ENCODE measurements at regions not wholly inside any gene's neighbourhood (a gene's known extent, or its start where the extent isn't known, plus 50 kb on each side); places are given as distances from the start of the nearest gene placed in this dataset.

DNA sequence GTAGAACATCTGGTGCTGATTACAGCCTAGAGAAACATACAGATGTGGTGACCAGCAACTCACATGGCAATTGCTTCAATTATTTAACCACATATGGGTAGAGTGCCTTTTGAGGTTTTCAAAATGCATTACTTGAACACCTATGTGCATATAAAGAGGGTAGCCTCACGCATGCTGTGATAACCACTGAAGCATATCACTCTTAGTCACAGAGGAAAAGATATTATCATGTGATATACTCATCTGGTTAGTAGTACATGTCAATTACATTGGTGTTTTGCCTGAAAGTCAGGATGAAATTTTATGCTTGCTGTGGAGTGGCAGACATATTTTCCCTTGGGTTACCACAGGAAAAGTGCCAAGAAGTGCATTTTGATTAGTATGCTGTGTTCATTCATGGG lies 459.3 kb upstream of the AGTR1 start:
- Histone ChIP-seq H3K27me3 (no peaks in the 10 kb centered on the region), H3K4me3 (no peak overlapping the region), H3K27ac (no peak overlapping the region), H3K9me3 (no peaks in the 10 kb centered on the region), H3K36me3 (no peaks in the 10 kb centered on the region), H3K4me1 (no peaks in the 10 kb centered on the region)
- TF ChIP-seq POLR2A (IDR thresholded peaks at IDR 0.05), result no peak
- TF ChIP-seq, protein P1, sequence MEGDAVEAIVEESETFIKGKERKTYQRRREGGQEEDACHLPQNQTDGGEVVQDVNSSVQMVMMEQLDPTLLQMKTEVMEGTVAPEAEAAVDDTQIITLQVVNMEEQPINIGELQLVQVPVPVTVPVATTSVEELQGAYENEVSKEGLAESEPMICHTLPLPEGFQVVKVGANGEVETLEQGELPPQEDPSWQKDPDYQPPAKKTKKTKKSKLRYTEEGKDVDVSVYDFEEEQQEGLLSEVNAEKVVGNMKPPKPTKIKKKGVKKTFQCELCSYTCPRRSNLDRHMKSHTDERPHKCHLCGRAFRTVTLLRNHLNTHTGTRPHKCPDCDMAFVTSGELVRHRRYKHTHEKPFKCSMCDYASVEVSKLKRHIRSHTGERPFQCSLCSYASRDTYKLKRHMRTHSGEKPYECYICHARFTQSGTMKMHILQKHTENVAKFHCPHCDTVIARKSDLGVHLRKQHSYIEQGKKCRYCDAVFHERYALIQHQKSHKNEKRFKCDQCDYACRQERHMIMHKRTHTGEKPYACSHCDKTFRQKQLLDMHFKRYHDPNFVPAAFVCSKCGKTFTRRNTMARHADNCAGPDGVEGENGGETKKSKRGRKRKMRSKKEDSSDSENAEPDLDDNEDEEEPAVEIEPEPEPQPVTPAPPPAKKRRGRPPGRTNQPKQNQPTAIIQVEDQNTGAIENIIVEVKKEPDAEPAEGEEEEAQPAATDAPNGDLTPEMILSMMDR (IDR thresholded peaks at IDR 0.05), result no peak
- intact Hi-C loops (cut with DNase I), result no loop called here
- 56 to 64% methylated on average over 1 of the region's 1 CpG for WGBS, 2 donors
- DNase-seq, result no peak

DNA sequence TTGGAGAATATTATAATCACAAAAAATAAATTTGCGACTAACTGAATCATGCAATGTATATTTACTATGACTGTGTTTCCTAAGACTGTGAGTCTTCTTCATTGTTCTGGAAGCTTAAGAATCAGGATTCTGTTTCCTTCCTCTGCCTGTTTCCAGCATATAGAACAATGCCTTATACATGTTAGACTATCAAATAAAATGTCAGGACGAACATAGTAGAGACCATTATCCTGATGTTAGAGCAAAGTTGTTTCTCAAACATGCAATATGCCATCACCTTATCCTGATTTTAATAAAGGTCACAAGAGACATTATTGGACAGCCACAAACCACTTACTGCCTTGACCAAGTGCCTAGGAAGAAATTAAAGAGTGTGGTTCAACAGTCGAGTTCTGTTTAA lies 457.4 kb upstream of the AGTR1 start:
- Histone ChIP-seq H3K4me1 (no peaks in the 10 kb centered on the region), H3K27me3 (no peaks in the 10 kb centered on the region), H3K9me3 (no peaks in the 10 kb centered on the region), H3K27ac (no peak overlapping the region), H3K4me3 (no peak overlapping the region), H3K36me3 (no peaks in the 10 kb centered on the region)
- WGBS, 2 donors, result 70 to 79% methylated on average over 3 of the region's 3 CpGs
- TF ChIP-seq, protein P1 (IDR thresholded peaks at IDR 0.05), result no peak
- no peak for TF ChIP-seq POLR2A (IDR thresholded peaks at IDR 0.05)
- no peak for DNase-seq
- intact Hi-C loops (cut with DNase I), result no loop called here

DNA sequence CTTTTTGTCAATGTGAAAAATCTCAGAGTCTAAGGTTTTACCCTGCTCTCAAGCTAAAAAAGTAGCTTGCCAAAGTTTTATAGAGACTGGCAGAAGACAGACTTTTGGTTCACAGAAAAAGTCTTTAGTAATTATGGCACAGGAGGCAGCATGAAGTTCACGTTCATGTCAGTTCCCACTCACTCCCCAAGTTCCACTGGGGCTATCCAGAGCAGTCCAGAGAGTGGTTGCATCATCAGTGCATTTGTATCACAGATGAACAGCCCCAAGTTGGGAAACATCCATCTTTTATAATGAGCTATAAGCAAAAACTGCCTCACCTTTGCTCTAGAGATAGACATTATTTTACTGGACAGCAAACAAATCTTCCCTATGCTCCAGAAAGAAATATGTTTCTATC lies 454.1 kb upstream of the AGTR1 start:
- Histone ChIP-seq H3K27ac (no peak overlapping the region), H3K27me3 (no peaks in the 10 kb centered on the region), H3K36me3 (no peaks in the 10 kb centered on the region), H3K4me3 (no peak overlapping the region), H3K9me3 (no peaks in the 10 kb centered on the region), H3K4me1 (no peaks in the 10 kb centered on the region)
- 27 to 38% methylated on average over 1 of the region's 1 CpG for WGBS, 2 donors
- intact Hi-C loops (cut with DNase I), result no loop called here
- TF ChIP-seq, protein P1 (IDR thresholded peaks at IDR 0.05), result no peak
- TF ChIP-seq POLR2A (IDR thresholded peaks at IDR 0.05), result no peak
- no peak for DNase-seq

DNA sequence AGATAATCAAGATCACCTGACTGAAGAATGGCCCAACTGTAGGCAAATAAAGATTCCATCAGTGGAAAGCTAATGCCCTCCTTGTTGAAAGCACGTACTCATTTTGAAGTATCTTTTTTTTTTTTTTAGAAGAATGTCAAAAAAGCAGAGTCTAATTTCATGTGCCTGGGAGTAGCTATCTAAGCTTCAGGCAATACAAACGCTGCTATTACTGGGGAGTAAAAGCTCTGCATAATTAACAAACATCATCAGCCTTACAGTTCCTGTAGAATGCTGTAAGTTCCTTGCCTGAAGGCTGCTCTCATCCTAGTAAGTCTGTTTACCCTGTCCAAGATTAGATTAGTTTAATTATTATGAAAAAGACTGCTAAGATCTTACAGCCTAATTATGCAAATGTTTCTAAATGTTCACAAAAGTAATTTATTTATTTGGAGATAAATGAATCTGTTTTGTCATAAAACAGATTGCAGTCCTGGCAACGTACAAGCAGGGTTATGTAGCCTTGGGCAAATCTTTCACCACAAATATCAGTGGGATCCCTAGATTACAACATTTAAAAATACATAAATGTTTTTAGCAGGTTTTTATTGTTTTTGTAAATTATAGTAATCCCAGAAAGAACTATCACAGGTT lies 451.3 kb upstream of the AGTR1 start:
- H3K27me3 ChIP-seq, result no peaks in the 10 kb centered on the region
- intact Hi-C loops (cut with DNase I), result no loop called here
- no peaks in the 10 kb centered on the region for H3K36me3 ChIP-seq
- no peak overlapping the region for H3K27ac ChIP-seq
- H3K4me3 ChIP-seq, result no peak overlapping the region
- no peak for DNase-seq
- WGBS, 2 donors, result 26 to 38% methylated on average over 3 of the region's 3 CpGs
- no peaks in the 10 kb centered on the region for H3K4me1 ChIP-seq
- no peak for TF ChIP-seq POLR2A (IDR thresholded peaks at IDR 0.05)
- TF ChIP-seq, protein P1 (IDR thresholded peaks at IDR 0.05), result no peak
- H3K9me3 ChIP-seq, result no peaks in the 10 kb centered on the region

DNA sequence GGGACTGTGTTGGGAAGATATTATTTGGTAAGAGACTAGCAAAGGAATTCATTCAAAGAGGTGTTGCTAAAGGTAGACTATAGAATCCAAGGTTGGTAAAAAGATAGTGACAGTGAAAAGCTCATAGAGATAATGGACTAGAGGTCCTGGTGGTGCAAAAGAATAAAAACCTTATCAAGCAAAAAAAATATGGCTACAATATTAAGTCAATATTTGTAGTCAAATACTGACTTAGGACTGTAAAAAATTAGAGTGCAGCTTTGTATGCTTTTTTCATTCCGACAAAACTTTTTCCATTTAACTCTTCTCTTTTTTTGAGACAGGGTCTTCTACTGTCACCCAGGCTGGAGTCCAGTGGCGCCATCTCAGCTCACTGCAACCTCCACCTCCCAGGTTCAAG lies 444.0 kb upstream of the AGTR1 start:
- TF ChIP-seq POLR2A (IDR thresholded peaks at IDR 0.05), result no peak
- TF ChIP-seq, protein P1 (IDR thresholded peaks at IDR 0.05), result no peak
- WGBS, 2 donors, result 52 to 66% methylated on average over 2 of the region's 2 CpGs
- no peaks in the 10 kb centered on the region for H3K4me1 ChIP-seq
- no peaks in the 10 kb centered on the region for H3K36me3 ChIP-seq
- no peaks in the 10 kb centered on the region for H3K27me3 ChIP-seq
- H3K27ac ChIP-seq, result no peak overlapping the region
- intact Hi-C loops (cut with DNase I), result no loop called here
- H3K4me3 ChIP-seq, result no peak overlapping the region
- peaks cover 0 to 6% (median 0%) of the 10 kb centered on the region in 3 donors for H3K9me3 ChIP-seq
- DNase-seq, result no peak

All from esophagus squamous epithelium (tissue), 5 donors.